Testis (tissue), 2 donors: ENCODE measurements at regions not wholly inside any gene's neighbourhood (a gene's known extent, or its start where the extent isn't known, plus 50 kb on each side); places are given as distances from the start of the nearest gene placed in this dataset.

Experiments
- DNase-seq: peaks from one replicate; pipeline ENCODE4 v3.0.0-alpha.2; 2019
- H3K27ac ChIP-seq, 2 donors: fragments of 200-600 bp; sonication (generic); one replicate each; pipeline ENCODE4 v1.5.1; 2019
- H3K27me3 ChIP-seq: fragments of 200-600 bp; sonication (generic); one replicate; pipeline ENCODE4 v1.5.1; 2019
- H3K36me3 ChIP-seq: fragments of 200-600 bp; sonication (generic); one replicate; pipeline ENCODE4 v1.5.1; 2017; ENCODE audit warnings: low read depth; ENCODE audit errors: missing control alignments
- H3K4me1 ChIP-seq: fragments of 200-600 bp; sonication (generic); one replicate; pipeline ENCODE4 v1.5.1; 2019
- H3K4me3 ChIP-seq, 2 donors: fragments of 200-600 bp; sonication (generic); one replicate each; pipeline ENCODE4 v1.5.1; 2017 to 2019
- H3K9me3 ChIP-seq: fragments of 200-600 bp; sonication (generic); one replicate; pipeline ENCODE4 v1.5.1; 2017
- CTCF ChIP-seq, 3 experiments: fragments of 450-650 bp in 2 of 3; fragments of 200-600 bp in 1 of 3; sonication (generic) in 1 of 3; IDR thresholded peaks; one replicate each; pipeline ENCODE4 v1.5.1; 2016 to 2019; ENCODE audit warnings: antibody characterized with exemption in 3 of 3, mild to moderate bottlenecking in 2 of 3, moderate library complexity in 1 of 3
- POLR2A ChIP-seq: fragments of 450-650 bp; IDR thresholded peaks from one replicate; pipeline ENCODE4 v1.6.1; 2017; ENCODE audit warnings: antibody characterized with exemption, mild to moderate bottlenecking, moderate library complexity
- WGBS, 2 donors: methylation state at CpG; one replicate each; pipeline ENCODE4 v1.1.5; 2018; 5-methylcytosine and 5-hydroxymethylcytosine counted together
- intact Hi-C: fragments of 100-400 bp; cut with DNase I; formaldehyde crosslinking; loops from one replicate; pipeline ENCODE4 v1.15.1; 2023; ENCODE audit warnings: low total_unique reads

- Histone ChIP-seq H3K4me1 (peaks cover 11% of the 10 kb centered on the region), H3K27me3 (no peaks in the 10 kb centered on the region), H3K4me3 (peak overlapping the region in 1 of 2 donors; percentile 72), H3K27ac (peak overlapping the region; percentile 97), H3K9me3 (no peaks in the 10 kb centered on the region), H3K36me3 (no peaks in the 10 kb centered on the region)
- peak; percentile 69 for DNase-seq
- WGBS, 2 donors, result 56 to 58% methylated on average over 5 of the region's 5 CpGs
- intact Hi-C loops, result loop anchor here (5.0 kb wide), 1 partner anchor 69 kb away; the partner anchor contains the start of gene EP300
- no peak for TF ChIP-seq CTCF (IDR thresholded peaks at IDR 0.05)
- TF ChIP-seq POLR2A, result no peak
Observed at GRCh38 chr22:41023299-41023623, 69.1 kb upstream of the EP300 start.

GRCh38 chr22:41028841-41029240 lies 63.6 kb upstream of the EP300 start:
- H3K27ac ChIP-seq, result no peak overlapping the region
- intact Hi-C loops, result no loop called here
- H3K27me3 ChIP-seq, result no peaks in the 10 kb centered on the region
- no peak for DNase-seq
- H3K9me3 ChIP-seq, result no peaks in the 10 kb centered on the region
- H3K36me3 ChIP-seq, result no peaks in the 10 kb centered on the region
- H3K4me3 ChIP-seq, result no peak overlapping the region
- 80 to 88% methylated on average over 3 of the region's 3 CpGs for WGBS, 2 donors
- H3K4me1 ChIP-seq, result no peaks in the 10 kb centered on the region
- no peak for TF ChIP-seq POLR2A
- no peak for TF ChIP-seq CTCF (IDR thresholded peaks at IDR 0.05)

GRCh38 chr22:41030891-41031290 lies 61.5 kb upstream of the EP300 start:
- H3K9me3 ChIP-seq, result no peaks in the 10 kb centered on the region
- H3K27ac ChIP-seq, result no peak overlapping the region
- H3K4me3 ChIP-seq, result no peak overlapping the region
- no peaks in the 10 kb centered on the region for H3K27me3 ChIP-seq
- intact Hi-C loops, result no loop called here
- WGBS, 2 donors, result 95% methylated on average over 4 of the region's 4 CpGs
- DNase-seq, result no peak
- no peak for TF ChIP-seq CTCF (IDR thresholded peaks at IDR 0.05)
- TF ChIP-seq POLR2A, result no peak
- no peaks in the 10 kb centered on the region for H3K36me3 ChIP-seq
- H3K4me1 ChIP-seq, result no peaks in the 10 kb centered on the region

GRCh38 chr22:41034706-41035105 lies 57.7 kb upstream of the EP300 start:
- H3K27ac ChIP-seq, result no peak overlapping the region
- 67 to 85% methylated on average over 4 of the region's 4 CpGs for WGBS, 2 donors

More at GRCh38 chr22:41034706-41035105, 57.7 kb upstream of the EP300 start:
- TF ChIP-seq CTCF (IDR thresholded peaks at IDR 0.05) (no peak), POLR2A (no peak)
- Histone ChIP-seq H3K9me3 (no peaks in the 10 kb centered on the region), H3K4me3 (no peak overlapping the region), H3K36me3 (no peaks in the 10 kb centered on the region), H3K4me1 (no peaks in the 10 kb centered on the region), H3K27me3 (no peaks in the 10 kb centered on the region)
- intact Hi-C loops, result no loop called here
- no peak for DNase-seq
